Right kidney (tissue), 1 donor: ENCODE measurements at regions not wholly inside any gene's neighbourhood (a gene's known extent, or its start where the extent isn't known, plus 50 kb on each side); places are given as distances from the start of the nearest gene placed in this dataset.

Experiments
- DNase-seq: peaks from one replicate; pipeline ENCODE4 v3.0.0-alpha.2; 2016

DNA sequence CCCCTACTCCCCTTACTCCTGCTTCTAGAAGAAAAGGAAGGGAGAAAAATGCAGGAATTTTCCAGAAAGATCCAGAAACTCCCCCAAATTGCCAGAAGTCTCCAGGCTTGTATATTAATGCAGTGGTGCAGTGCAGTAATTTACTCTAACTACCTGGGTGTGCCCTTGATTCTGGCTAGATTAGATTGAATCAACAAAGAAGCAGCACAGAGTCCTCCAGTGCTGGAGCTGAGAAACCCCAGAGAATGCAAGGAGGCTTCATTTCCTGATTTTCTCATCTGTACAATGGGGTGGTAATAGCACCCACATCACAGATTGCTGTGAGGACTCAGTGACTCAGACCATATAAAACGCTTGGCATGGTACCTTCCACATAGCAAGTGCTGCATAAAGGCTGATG lies 247.3 kb upstream of the RPL38 start:
- no peak for DNase-seq

DNA sequence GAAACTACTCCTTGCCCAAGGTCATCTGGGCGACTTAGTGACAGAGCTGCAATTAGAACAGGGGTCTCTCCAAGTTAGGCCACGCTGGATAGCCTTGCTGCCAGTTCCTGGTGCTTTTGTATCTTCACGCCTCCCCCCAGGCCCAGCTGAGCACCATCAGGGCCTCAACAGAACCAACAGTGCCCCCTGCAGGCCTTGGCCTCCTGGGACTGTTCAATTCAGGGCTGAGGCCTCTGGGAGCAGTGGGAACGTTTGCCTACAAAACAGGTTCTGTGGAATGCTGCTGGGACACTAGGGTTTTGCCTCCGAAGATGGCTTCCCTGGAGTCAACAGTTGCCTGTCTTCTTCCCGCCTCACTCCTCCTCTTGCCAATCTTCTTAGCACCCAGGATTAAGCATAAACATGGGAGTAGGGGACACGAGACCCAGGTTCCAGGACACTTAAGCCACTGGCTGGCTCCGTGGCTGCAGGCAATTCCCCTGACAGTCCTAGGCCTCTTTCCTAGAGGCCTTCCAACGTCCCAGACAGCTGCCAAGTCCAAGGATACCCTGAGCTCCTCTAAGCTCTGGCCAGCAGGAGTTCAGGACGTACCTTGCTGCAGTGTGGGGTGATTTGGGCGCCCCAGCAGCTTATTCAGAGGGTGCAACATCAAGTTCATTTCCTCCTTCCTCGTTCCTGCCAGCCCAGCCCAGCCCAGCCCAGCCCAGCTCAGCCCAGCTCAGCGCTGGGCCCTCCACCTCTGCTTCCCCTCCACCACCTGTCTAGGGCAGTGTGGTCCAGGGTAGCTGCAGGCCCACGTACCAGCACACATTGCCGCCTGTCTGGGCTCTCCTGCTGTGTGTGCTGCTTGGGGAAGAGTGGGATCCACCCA lies 246.6 kb upstream of the RPL38 start:
- peak; percentile 28 for DNase-seq

DNA sequence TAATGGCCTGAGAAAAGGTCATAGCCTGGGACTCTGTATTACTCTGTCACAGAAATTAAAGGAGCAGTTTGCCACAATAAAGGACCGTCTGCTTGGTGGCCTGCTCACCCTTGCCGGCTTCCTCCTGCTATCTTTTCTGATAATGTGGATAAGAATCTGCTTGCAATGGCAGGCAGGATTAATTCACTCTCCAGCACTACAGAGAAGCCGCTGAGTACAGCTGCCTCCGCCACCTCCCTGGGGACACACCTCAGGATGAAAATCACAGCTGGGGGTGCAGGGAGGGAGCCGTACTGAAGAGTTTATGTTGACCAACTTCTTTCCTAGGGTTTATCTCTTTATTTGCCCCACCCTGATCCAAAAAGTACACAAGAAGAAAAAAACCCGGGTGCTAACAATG lies 245.9 kb upstream of the RPL38 start:
- DNase-seq, result no peak

DNA sequence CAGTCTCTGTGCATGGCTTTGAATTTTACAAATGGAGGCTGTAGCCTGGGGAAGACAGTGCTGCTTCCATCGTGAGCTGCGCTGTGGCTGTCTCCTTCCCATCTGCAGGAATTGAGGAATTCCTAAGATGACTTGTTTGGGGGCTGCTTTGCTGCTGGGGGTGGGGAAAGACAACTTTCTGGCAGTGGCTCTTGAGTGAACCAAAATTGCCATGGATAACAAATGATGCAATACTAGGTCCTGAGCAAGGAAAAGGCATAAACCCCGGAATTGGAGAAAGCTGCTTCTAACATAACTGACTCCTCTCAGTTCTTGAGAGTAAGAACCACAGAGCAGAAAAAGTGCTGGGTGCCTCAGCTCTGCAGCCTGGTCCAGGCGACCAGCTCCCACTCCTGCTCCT lies 245.0 kb upstream of the RPL38 start:
- no peak for DNase-seq

DNA sequence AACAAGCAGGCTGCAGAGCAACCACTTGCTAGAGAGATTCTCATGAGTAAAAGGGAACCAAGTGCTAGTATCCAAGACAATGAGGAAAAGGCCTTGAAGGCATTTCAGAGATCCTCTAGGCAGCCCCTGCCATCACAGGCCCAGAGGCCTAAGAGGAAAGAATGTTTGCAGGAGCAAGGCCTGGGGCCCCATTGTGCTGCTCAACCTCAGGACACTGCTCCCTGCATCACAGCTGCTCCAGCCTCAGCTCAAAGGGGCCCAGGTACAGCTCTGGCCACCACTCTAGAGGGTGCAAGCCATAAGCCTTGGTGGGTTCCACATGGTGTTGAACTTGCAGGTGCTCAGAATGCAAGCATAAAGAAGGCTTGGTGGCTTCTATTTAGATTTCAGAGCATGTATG lies 243.0 kb upstream of the RPL38 start:
- no peak for DNase-seq

DNA sequence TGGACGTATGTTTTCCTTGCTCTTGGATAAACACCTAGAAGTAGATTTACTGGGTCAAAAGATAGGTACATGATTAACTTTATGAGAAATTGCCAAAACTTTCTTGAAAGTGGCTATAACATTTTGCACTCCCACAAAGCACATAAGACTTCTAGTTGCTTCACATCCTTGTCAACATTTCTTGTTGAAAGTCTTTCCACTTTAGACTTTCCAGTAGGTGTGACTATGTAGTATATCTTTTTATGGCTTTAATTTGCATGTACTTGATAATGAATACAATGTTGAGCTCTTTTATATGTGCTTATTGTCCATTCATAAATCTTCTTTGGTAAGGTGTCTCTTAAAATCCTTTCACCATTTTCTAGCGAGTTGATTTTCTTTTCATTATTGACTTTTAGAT lies 241.2 kb upstream of the RPL38 start:
- no peak for DNase-seq

DNA sequence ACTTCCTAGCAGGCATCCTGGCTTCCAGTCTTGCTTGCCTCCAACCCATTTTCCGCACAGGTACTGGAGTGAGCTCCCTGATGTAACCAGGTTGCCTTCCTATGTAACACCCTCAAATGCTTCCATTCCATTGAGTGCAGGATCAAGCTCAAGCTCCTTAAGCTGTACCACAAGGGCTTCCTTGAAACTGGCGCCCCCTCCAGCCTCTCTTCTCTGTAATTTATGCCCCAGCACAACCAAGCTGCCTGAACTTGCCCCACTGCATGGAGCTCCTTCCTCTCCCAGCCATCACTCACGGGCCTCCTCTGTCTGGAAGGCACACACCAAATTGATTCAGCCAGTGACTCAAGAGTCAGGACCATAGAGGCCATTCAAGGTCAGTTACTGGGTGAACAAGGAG lies 234.8 kb upstream of the RPL38 start:
- no peak for DNase-seq

DNA sequence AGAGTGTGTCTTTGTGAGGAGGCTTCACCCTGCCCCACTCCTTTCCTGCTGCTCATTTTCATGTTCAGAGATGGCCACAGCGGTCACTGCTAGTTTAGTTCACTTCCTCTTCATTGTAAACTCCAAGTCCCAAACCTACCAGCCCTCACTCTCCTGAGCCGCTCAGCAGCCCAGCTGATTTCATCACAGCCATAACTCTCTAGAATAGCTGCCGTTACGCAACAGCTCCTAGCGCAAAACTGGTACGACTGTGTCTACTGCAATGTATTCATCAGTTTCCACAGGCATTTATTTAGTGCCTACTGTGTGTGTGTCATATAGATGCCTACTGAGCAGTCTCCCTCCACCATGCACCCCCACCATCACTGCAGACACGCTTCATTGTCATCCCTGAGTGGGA lies 233.5 kb upstream of the RPL38 start:
- no peak for DNase-seq

DNA sequence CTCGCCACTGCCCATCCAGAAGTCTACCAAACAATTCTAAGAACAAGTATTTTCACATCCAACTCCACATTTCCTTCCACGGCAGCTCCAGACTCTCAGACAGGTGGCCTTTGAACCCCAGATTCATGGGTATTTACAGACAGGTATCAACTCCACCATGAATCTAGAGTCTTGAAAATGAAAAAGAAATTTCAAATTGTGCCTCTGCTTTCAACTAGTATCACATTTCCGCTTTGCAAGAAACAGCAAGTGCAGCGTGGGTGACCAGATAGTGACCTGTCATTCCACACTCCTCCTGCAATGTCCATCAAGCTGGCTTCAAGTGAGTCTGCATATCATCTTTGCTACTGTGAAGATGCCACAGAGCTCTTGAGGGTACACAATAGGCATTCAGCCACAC lies 232.4 kb upstream of the RPL38 start:
- no peak for DNase-seq

DNA sequence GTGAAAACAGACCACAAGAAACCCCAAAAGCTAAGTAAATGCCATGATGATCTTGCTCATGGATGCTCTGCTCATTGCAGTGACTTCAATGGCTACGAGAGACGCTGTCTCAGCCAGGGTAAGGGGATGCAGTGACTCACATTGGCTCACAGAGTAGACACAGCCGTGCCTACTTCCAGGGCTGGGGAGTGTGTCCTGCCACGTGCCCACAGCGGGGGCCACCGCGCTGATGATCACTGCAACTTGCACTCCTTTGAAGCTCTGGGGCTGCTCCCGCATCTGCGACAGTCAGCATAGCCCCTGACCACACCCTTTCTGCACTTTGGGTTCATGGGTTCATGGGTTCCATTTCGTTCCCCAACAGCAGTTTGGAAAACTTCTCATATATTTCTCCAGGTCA lies 231.4 kb upstream of the RPL38 start:
- no peak for DNase-seq

DNA sequence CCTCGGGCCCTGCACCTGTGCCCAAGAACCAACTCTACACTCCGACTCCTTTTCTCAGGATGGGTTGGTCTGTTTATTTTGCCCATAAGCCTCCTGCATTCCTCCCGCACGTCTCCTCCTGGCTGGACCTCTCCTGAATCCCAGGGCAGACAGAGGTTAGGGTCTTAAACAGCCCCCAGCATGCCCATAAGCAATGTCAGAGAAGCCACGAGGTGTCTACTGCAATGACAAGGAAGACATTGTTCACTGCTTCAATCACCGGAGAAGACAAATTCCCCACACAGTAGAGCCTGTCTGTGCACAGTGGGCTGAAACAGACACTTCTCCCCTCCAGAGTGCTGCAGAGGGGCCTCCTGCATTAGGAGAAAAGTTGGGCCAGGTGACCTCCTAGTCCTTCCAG lies 230.6 kb upstream of the RPL38 start:
- DNase-seq, result no peak

DNA sequence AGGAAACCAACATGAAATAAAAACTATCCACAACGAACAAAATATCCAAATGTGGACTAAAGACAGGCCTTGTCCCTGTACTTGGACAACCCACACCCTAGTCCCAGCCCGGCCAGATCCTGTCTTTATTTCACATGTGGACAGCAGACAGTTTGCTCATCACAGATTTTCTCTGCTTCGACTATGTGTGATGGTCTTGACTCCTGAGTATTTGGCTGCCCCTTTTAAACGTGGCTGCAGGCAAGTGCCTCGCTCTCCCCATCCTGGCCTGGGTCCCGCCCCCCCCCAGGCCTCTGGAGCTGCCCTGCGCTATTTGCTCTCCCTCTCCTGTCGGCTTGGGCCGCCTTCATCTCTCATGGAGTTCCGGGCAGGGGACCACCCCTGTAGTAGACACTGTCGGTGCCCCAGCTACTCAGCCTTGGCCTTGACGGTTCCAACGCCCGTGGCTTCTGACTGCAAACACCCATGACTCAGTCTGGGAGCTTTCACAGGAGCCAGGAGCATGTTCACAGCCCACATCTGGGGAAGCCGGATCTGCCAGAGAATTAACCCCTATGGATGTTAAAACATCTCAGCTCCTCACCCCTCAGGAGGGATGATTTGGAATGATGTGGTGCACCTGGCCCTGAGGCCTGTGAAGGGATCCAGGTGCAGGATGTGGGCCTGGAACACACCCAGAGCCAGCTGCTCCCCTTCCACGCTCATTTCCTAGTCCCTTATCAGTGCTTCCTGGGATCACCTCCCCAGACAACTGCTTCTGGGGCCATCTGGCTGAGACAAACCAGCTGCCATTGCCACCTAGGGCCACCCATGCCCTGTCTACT lies 229.7 kb upstream of the RPL38 start:
- no peak for DNase-seq

DNA sequence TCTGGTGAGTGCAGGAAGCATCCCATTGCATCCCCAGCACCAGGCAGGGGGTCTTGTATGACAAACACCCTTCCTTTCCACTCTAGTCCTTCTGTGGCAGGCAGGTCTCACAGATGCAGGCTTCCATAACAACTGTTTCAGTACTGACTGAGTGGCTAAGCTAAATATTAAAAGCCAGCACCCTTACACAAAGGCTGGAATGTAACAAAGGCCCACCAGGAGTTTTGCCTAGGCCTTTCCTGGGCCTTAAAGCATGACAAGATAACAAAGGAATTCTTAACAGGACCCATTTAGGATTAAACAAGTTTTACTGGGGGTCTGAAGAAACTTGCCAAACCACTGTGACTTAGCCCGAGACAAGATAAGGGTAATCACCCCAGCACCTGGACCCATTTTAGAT lies 228.9 kb upstream of the RPL38 start:
- DNase-seq, result no peak

DNA sequence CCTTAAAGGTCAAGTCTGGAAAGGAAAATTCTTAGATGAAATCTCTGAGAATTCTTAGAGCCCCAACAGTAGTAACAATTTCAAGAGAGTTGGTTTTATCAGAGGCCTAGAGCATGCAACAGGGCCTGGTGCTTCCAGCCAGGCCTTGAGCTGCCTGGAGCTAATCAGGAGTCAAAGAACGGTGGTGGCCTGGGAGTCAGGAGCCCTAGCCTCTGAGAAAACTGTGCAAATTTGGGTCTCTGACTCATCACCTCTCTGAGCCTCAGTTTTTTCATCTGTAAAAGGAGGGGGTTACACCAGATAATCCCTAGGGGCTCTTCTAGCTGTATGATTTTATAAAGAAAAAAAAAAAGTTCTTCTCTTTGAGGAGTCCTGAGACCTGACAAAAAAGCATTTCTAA lies 227.3 kb upstream of the RPL38 start:
- no peak for DNase-seq

DNA sequence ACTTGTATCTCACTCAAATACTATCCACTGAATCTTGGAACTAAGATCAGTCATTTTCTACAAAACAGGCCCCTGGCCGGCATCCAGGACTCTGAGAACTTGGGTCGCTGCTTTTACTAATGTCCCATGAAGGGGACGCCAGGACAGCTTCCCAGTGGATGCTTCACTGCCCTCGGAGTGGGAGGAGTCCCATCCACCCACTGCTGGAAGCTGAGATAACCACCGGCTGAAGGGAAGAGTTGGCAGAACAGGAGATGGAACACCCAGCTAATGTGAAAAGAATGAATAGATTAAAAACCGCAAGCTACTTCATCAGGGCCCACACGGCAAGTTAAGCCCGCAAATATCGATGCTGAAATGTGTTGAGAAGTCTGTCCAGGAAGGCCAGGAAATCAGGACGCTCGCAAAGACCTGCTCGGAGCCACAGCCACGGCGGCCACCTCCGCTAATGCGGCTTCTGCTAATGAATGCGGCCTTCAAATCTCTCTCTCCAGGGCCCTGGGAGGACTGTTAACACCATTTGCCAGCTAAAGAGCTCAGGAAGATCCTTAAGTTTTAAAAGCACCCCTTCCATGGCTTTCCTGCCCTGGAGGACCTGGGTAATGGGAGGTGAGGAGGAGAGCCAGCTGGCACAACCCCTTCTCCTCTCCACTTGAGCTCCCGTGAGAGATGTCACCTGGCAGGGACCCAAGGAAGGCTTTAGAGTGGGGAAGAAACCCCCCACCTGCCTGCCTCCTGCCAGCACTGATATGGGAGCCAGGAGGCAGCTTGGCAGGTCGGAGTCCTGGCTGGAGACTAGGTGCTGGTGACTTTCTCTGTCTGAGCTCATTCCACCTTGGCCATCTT lies 226.6 kb upstream of the RPL38 start:
- peak; percentile 22 for DNase-seq

DNA sequence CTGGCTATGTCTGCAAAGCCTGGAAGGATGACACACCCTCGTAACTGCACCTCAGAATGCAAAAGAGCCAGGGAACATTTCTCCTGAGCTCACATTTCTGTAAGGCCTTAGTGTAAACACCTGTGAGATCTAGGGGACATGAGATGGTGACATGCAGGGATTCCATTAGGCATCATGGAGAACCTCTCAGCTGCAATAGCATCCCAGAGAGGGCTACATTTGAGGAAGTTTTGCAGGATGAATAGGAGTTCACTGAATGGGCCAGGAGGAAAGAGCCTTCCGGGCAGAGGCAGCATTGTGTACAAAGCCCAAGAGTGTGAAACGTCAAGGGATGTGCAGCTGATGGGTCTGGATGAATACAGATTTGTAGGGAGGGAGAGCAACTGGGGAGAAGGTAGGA lies 223.0 kb upstream of the RPL38 start:
- no peak for DNase-seq

DNA sequence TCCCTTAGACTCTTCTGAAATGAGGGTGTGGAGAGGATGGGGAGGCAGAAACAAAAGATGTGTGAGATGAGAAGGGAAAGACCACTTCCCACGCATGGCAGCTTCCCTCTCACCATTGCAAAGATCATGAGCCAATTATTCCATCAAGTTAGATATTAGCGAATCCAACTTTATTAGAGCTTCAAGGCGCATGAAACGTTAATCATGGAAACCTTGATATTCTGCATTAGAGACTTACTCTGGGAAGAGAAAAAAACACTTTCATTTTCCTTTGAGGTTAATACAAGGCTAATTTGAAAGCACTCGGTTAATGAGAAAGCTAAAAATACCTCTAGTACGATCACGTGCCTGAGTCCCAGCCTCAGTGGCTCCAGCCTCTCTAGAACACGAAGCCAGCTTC lies 220.6 kb upstream of the RPL38 start:
- no peak for DNase-seq

DNA sequence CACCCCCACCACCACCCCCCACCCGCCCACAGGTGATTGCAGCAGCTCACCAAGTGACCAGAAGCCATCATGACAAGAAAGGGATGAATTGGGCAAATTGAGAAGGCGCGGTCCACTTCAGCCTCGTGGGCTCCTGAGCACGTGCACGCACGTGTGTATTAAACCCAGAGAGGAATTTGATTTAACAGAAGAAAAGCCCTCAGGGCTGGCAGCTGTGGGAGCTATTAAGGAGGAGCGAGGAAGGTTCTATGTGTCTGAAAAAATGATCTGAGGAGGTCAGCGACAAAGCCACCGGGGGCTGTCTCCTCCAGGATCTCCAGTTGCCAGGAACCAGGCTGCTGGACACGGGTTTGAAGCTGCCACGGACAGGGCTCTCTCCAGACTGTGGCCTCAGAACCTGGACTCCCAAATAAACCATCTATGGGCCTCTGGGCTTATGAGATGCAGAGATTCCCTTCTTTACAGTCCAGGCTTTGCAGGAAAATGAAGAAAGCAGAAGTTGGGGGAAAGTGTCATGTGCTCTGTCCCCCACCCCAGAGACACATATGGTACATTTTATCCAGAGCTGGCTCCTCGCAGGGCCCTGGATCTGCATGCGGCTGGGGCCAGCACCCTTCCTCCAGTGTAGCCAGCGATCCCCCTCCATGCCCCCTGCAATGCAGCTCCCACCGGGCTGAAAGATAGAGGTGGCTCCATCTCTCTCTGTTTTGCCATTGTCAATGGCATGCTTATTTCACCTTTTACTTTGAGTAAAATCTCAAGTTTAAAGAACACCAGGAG lies 219.7 kb upstream of the RPL38 start:
- no peak for DNase-seq

DNA sequence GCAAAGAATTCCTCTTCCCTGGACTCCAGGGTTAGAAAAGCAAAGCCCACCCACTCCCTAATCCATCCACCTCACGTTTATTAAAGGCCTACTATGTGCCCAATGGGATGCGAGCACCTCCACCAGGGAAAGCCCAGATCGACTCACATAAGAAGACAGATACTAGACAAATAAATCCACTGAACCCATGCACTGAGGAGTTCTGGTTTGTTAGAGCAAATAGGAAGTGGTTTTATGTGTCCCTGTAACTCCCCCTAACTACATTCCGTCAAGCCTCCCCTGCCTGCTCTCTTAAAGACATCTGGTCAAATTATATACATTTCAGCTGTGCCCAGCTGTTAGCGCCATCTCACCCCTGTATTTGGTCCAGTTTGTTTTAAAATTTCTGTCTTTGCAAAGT lies 218.5 kb upstream of the RPL38 start:
- DNase-seq, result peak; percentile 52

DNA sequence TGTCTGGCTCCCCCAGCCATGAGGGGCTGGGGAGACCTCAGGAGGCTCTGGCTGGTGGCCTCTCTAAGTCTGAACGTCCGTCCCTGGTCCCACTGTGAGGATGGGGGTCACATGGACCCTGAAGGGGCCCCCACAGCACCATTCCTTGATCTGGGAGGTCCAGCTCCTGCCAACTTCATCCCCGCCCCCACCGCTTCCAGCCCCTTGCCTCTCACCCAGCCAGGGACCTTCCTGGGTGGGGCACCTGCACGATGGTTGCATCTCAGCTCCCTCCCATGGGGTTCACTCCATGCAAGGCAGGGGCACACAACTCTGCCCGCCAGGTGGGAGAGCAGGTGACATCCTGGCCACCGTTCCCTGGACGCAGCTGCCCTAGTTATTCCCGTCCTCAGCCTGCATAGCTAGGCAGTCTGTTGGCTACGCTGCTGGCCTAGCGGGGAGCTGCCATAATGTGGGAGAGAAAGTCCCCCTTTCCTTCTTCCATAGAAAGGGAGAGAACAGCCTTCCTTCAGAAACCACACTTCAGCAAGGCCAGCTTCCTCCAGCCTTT lies 217.9 kb upstream of the RPL38 start:
- DNase-seq, result no peak

DNA sequence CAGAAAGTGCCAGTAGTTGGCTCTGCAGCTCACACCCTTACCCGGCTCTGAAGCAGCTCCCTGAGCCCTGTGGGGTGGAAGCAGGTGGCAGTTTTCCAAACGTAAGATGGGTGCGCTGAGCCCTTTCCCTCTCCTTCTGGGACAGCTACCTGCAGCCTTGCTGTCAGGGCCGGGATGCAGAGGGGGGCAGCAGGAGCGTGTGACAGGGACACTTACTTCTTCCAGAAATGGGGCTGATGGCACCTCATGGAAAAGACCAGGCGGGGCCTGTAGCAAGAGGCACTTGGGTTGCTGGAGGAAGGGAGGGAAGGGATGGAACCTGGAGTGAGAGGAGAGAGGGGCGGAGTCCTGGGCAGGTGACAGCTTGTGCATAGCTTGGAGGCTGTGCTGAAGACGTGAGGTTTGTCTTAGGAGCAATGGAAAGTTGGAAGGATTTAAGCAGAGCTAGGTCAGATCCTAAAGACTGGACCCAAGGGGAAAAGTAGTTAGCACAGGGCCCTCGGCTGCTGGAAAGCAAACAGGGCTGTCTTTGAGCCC lies 216.8 kb upstream of the RPL38 start:
- no peak for DNase-seq

DNA sequence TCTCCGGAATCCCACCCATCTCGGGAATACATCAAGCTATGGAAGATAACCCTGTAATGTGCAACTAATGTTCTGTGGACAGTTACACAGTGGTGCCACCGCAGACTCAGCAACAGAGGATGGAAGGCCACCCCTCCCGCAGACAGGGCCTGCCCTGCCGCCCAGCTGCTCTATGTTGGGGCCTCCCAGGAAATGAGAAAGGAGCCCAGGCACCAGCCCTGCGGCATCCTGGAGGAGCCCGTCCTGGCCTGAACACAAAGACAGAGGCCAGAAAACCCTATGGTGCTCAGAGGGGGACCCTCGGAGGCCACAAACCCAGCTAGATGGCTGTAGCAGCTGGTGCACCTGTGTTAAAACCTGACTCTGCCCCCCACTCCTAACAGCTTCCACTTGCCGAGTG lies 216.1 kb upstream of the RPL38 start:
- DNase-seq, result no peak
